CD4-positive, alpha-beta T cell treated with Interleukin-12 subunit alpha and Interleukin-12 subunit beta, for 1 hour (primary cell): ENCODE measurements at regions not wholly inside any gene's neighbourhood (a gene's known extent, or its start where the extent isn't known, plus 50 kb on each side); places are given as distances from the start of the nearest gene placed in this dataset.
"Not testable (repeated sequence)": the region's sequence is repeated elsewhere in the genome, so short reads cannot be mapped to it uniquely, and the experiment has no call there.

Experiments
- DNase-seq: peaks from one replicate; pipeline ENCODE4 v3.0.0-alpha.2; 2020

- DNase-seq: no peak
Observed at GRCh38 chr14:83147006-83147405, 1613.4 kb upstream of the SEL1L start.

GRCh38 chr14:83151571-83151970, 1617.9 kb upstream of the SEL1L start:
- DNase-seq: no peak

- DNase-seq: no peak
Observed at GRCh38 chr14:83153081-83153480, 1619.4 kb upstream of the SEL1L start.

- DNase-seq: no peak
Observed at GRCh38 chr14:83162361-83162929, 1628.8 kb upstream of the SEL1L start.

GRCh38 chr14:83163016-83163415, 1629.4 kb upstream of the SEL1L start:
- no peak for DNase-seq

- no peak for DNase-seq
Observed at GRCh38 chr14:83164016-83164415, 1630.4 kb upstream of the SEL1L start.

GRCh38 chr14:83164591-83164990, 1630.9 kb upstream of the SEL1L start:
- DNase-seq: no peak

- DNase-seq: no peak
Observed at GRCh38 chr14:83170165-83170564, 1636.5 kb upstream of the SEL1L start.

- no peak for DNase-seq
Observed at GRCh38 chr14:83171761-83172160, 1638.1 kb upstream of the SEL1L start.

GRCh38 chr14:83172363-83172762, 1638.7 kb upstream of the SEL1L start:
- DNase-seq: no peak

GRCh38 chr14:83173687-83174086, 1640.0 kb upstream of the SEL1L start:
- DNase-seq: no peak

- no peak for DNase-seq
Observed at GRCh38 chr14:83184531-83184930, 1650.9 kb upstream of the SEL1L start.

GRCh38 chr14:83188311-83188710, 1654.7 kb upstream of the SEL1L start:
- not testable (repeated sequence) for DNase-seq

GRCh38 chr14:83196236-83196635, 1662.6 kb upstream of the SEL1L start:
- no peak for DNase-seq

- no peak for DNase-seq
Observed at GRCh38 chr14:83197271-83197670, 1663.6 kb upstream of the SEL1L start.

GRCh38 chr14:83207550-83207949, 1673.9 kb upstream of the SEL1L start:
- no peak for DNase-seq

- DNase-seq: no peak
Observed at GRCh38 chr14:83208341-83208740, 1674.7 kb upstream of the SEL1L start.

- DNase-seq: no peak
Observed at GRCh38 chr14:83217492-83217891, 1683.8 kb upstream of the SEL1L start.

- no peak for DNase-seq
Observed at GRCh38 chr14:83247924-83248639, 1714.4 kb upstream of the SEL1L start.

GRCh38 chr14:83251402-83251801, 1717.7 kb upstream of the SEL1L start:
- no peak for DNase-seq

- no peak for DNase-seq
Observed at GRCh38 chr14:83253870-83254269, 1720.2 kb upstream of the SEL1L start.

GRCh38 chr14:83255015-83255726, 1721.5 kb upstream of the SEL1L start:
- no peak for DNase-seq

GRCh38 chr14:83255727-83256090, 1722.1 kb upstream of the SEL1L start:
- DNase-seq: no peak
